H9 (cell line): ENCODE measurements at regions not wholly inside any gene's neighbourhood (a gene's known extent, or its start where the extent isn't known, plus 50 kb on each side); places are given as distances from the start of the nearest gene placed in this dataset.

ENCODE experiments used
- DNase-seq: peaks from one replicate; pipeline ENCODE4 v3.0.0-alpha.2; 2017
- H2AFZ ChIP-seq: one replicate; pipeline ENCODE4 v1.6.1; 2013; ENCODE audit warnings: mild to moderate bottlenecking, low read length, control low read depth, moderate library complexity
- H2AK5ac ChIP-seq: 2 replicates; pipeline ENCODE4 v1.6.1; 2013; ENCODE audit warnings: low read length, control low read depth, mixed read lengths; ENCODE audit not compliant: insufficient read length
- H2BK120ac ChIP-seq: one replicate; pipeline ENCODE4 v1.6.1; 2013; ENCODE audit warnings: low read depth, mild to moderate bottlenecking, low read length, control low read depth, inconsistent platforms; ENCODE audit not compliant: poor library complexity, severe bottlenecking
- H2BK12ac ChIP-seq: 2 replicates; pipeline ENCODE4 v1.6.1; 2013; ENCODE audit warnings: low read length, control low read depth, mixed read lengths, low read depth; ENCODE audit not compliant: insufficient read length
- H2BK15ac ChIP-seq: 2 replicates; pipeline ENCODE4 v1.6.1; 2013; ENCODE audit warnings: low read depth, low read length, control low read depth
- H2BK20ac ChIP-seq: one replicate; pipeline ENCODE4 v1.6.1; 2013; ENCODE audit warnings: low read depth, mild to moderate bottlenecking, low read length, control low read depth, inconsistent platforms; ENCODE audit not compliant: poor library complexity, severe bottlenecking
- H2BK5ac ChIP-seq: 2 replicates; pipeline ENCODE4 v1.6.1; 2013; ENCODE audit warnings: low read length, control low read depth, mixed read lengths; ENCODE audit not compliant: insufficient read length
- H3K14ac ChIP-seq: 2 replicates; pipeline ENCODE4 v1.6.1; 2013; ENCODE audit warnings: low read length, control low read depth; ENCODE audit not compliant: insufficient read depth
- H3K18ac ChIP-seq: 2 replicates; pipeline ENCODE4 v1.6.1; 2013; ENCODE audit warnings: low read depth, mild to moderate bottlenecking, mixed read lengths, low read length, control low read depth; ENCODE audit not compliant: insufficient read length
- H3K23ac ChIP-seq: 2 replicates; pipeline ENCODE4 v1.6.1; 2013; ENCODE audit warnings: low read length, control low read depth, mixed read lengths, low read depth; ENCODE audit not compliant: insufficient read length
- H3K23me2 ChIP-seq: 2 replicates; pipeline ENCODE4 v1.6.1; 2013; ENCODE audit warnings: low read depth, mild to moderate bottlenecking, mixed read lengths, low read length, control low read depth; ENCODE audit not compliant: insufficient read length, poor library complexity, severe bottlenecking
- H3K27ac ChIP-seq: 2 replicates; pipeline ENCODE4 v1.5.1; 2013; ENCODE audit warnings: low read length, control low read depth, mixed read lengths, low read depth; ENCODE audit not compliant: insufficient read length
- H3K27me3 ChIP-seq: 2 replicates; pipeline ENCODE4 v1.6.1; 2013; ENCODE audit warnings: low read length, control low read depth, inconsistent platforms; ENCODE audit not compliant: insufficient read depth
- H3K4ac ChIP-seq: 2 replicates; pipeline ENCODE4 v1.6.1; 2013; ENCODE audit warnings: low read depth, mild to moderate bottlenecking, control low read depth, inconsistent platforms, low read length, moderate library complexity
- H3K4me1 ChIP-seq: 2 replicates; pipeline ENCODE4 v1.6.1; 2013; ENCODE audit warnings: low read length, control low read depth, inconsistent platforms; ENCODE audit not compliant: insufficient read depth
- H3K4me2 ChIP-seq: 2 replicates; pipeline ENCODE4 v1.6.1; 2013; ENCODE audit warnings: low read length, control low read depth, mixed read lengths; ENCODE audit not compliant: insufficient read length, insufficient read depth
- H3K56ac ChIP-seq: 2 replicates; pipeline ENCODE4 v1.6.1; 2013; ENCODE audit warnings: low read depth, mild to moderate bottlenecking, mixed read lengths, low read length, control low read depth; ENCODE audit not compliant: insufficient read length
- H3K79me1 ChIP-seq: 2 replicates; pipeline ENCODE4 v1.6.1; 2013; ENCODE audit warnings: low read depth, mild to moderate bottlenecking, moderate library complexity, low read length, control low read depth, inconsistent platforms; ENCODE audit not compliant: insufficient read depth, poor library complexity, severe bottlenecking
- H3K79me2 ChIP-seq: 2 replicates; pipeline ENCODE4 v1.6.1; 2013; ENCODE audit warnings: low read length, control low read depth, inconsistent platforms; ENCODE audit not compliant: insufficient read depth
- H3K9ac ChIP-seq: 2 replicates; pipeline ENCODE4 v1.6.1; 2013; ENCODE audit warnings: low read length, control low read depth, mixed read lengths; ENCODE audit not compliant: insufficient read length; ENCODE audit errors: extremely low read depth
- H3K9me3 ChIP-seq: one replicate; pipeline ENCODE4 v1.6.1; 2013; ENCODE audit warnings: low read depth, low read length, inconsistent platforms; ENCODE audit not compliant: control insufficient read depth
- H3T11ph ChIP-seq: one replicate; pipeline ENCODE4 v1.6.1; 2013; ENCODE audit warnings: mild to moderate bottlenecking, low read length, control low read depth, inconsistent platforms
- H4K20me1 ChIP-seq: one replicate; pipeline ENCODE4 v1.6.1; 2013; ENCODE audit not compliant: control insufficient read depth, insufficient read length, insufficient read depth
- H4K5ac ChIP-seq: 2 replicates; pipeline ENCODE4 v1.6.1; 2013; ENCODE audit warnings: low read depth, mild to moderate bottlenecking, mixed read lengths, low read length, control low read depth; ENCODE audit not compliant: insufficient read length
- H4K8ac ChIP-seq: replicated peaks from 2 replicates; pipeline ENCODE4 v1.6.1; 2013; ENCODE audit warnings: low read length, control low read depth, mixed read lengths, low read depth; ENCODE audit not compliant: insufficient read length
- H4K91ac ChIP-seq: 2 replicates; pipeline ENCODE4 v1.6.1; 2013; ENCODE audit warnings: low read depth, mild to moderate bottlenecking, moderate library complexity, mixed read lengths, low read length, control low read depth; ENCODE audit not compliant: insufficient read length
- H3K27ac Mint-ChIP-seq, 3 experiments: 2 replicates in 2 of 3; 3 replicates in 1 of 3; pipeline ENCODE4 v1.8.0; 2020 to 2021; ENCODE audit warnings: mixed read lengths in 3 of 3, mild to moderate bottlenecking in 1 of 3, moderate library complexity in 1 of 3
- H3K27me3 Mint-ChIP-seq: 2 replicates; pipeline ENCODE4 v1.8.0; 2021; ENCODE audit warnings: low read depth, mild to moderate bottlenecking, moderate library complexity, mixed read lengths
- H3K36me3 Mint-ChIP-seq, 3 experiments: 2 replicates in 2 of 3; 3 replicates in 1 of 3; pipeline ENCODE4 v1.8.0; 2020 to 2021; ENCODE audit warnings: low read depth in 3 of 3, mixed read lengths in 3 of 3; ENCODE audit not compliant: insufficient read depth in 1 of 3
- H3K4me1 Mint-ChIP-seq, 2 experiments: 2 replicates each; pipeline ENCODE4 v1.8.0; 2020; ENCODE audit warnings: mixed read lengths in 2 of 2
- H3K4me3 Mint-ChIP-seq, 2 experiments: 2 replicates in 1 of 2; 3 replicates in 1 of 2; pipeline ENCODE4 v1.8.0; 2020 to 2021; ENCODE audit warnings: mild to moderate bottlenecking in 2 of 2, mixed read lengths in 2 of 2, moderate library complexity in 1 of 2
- H3K9me3 Mint-ChIP-seq, 2 experiments: 2 replicates in 1 of 2; 3 replicates in 1 of 2; pipeline ENCODE4 v1.8.0; 2020; ENCODE audit warnings: mild to moderate bottlenecking in 2 of 2, mixed read lengths in 2 of 2, moderate library complexity in 1 of 2
- WGBS: extraction: QIAGEN DNeasy Blood & Tissue Kit; methylation state at CpG from one replicate; pipeline ENCODE4 v1.1.7; 2013; ENCODE audit warnings: missing lambda C conversion rate, low lambda C conversion rate, mixed read lengths; ENCODE audit not compliant: insufficient read length; ENCODE audit errors: extremely low coverage; 5-methylcytosine and 5-hydroxymethylcytosine counted together
- TF ChIP-seq, protein P1 (sequence below): fragments of 200-600 bp; sonication (generic); conservative IDR thresholded peaks from 3 replicates; pipeline ENCODE4 v1.8.0; 2021; ENCODE audit warnings: antibody characterized with exemption, mild to moderate bottlenecking

DNA sequence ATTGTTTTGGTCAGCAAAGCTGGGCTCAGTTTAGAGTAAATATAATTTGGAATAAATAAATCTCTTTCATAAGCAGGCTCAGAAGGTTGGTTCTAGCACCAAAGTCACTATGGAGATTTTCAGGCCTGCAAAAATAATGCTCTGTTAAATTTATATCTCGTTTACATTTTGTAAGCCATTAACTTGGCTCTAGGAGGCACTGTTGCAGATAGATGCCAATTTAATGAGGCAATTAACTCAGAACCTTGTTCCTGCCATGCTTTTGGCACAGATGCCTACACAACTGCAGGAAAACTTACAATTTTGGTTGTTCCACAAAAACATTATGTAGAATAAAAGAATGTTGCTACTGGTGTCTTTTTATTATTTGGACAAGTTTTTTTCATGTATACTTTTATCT, 428.1 kb downstream of the FLRT2 start:
- H3K9ac ChIP-seq, result no peak overlapping the region
- H3K4ac ChIP-seq, result no peak overlapping the region
- Mint-ChIP-seq H3K4me1 (peaks cover 2% of the 10 kb centered on the region in 2 experiments; a peak in 1 of 4 replicates), H3K27ac (no peak overlapping the region), H3K27me3 (no peaks in the 10 kb centered on the region), H3K9me3 (no peaks in the 10 kb centered on the region), H3K4me3 (no peak overlapping the region), H3K36me3 (no peaks in the 10 kb centered on the region)
- no peak overlapping the region for H3K27ac ChIP-seq
- no peak overlapping the region for H4K8ac ChIP-seq
- no CpG with 5 or more reads among the region's 1 CpG for WGBS
- H3K79me1 ChIP-seq, result no peaks in the 10 kb centered on the region
- no peak overlapping the region for H2BK15ac ChIP-seq
- H3K4me2 ChIP-seq, result no peak overlapping the region
- no peaks in the 10 kb centered on the region for H3K79me2 ChIP-seq
- H3K4me1 ChIP-seq, result peaks cover 2% of the 10 kb centered on the region; the same call in 1 of the 2 replicates
- no peak overlapping the region for H2BK120ac ChIP-seq
- no peaks in the 10 kb centered on the region for H3K27me3 ChIP-seq
- no peak overlapping the region for H3T11ph ChIP-seq
- no peaks in the 10 kb centered on the region for H3K23me2 ChIP-seq
- TF ChIP-seq, protein P1, sequence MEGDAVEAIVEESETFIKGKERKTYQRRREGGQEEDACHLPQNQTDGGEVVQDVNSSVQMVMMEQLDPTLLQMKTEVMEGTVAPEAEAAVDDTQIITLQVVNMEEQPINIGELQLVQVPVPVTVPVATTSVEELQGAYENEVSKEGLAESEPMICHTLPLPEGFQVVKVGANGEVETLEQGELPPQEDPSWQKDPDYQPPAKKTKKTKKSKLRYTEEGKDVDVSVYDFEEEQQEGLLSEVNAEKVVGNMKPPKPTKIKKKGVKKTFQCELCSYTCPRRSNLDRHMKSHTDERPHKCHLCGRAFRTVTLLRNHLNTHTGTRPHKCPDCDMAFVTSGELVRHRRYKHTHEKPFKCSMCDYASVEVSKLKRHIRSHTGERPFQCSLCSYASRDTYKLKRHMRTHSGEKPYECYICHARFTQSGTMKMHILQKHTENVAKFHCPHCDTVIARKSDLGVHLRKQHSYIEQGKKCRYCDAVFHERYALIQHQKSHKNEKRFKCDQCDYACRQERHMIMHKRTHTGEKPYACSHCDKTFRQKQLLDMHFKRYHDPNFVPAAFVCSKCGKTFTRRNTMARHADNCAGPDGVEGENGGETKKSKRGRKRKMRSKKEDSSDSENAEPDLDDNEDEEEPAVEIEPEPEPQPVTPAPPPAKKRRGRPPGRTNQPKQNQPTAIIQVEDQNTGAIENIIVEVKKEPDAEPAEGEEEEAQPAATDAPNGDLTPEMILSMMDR, result peak; percentile 51
- no peak for DNase-seq
- H3K23ac ChIP-seq, result no peak overlapping the region
- H2BK5ac ChIP-seq, result no peak overlapping the region
- H4K20me1 ChIP-seq, result no peaks in the 10 kb centered on the region
- no peak overlapping the region for H3K14ac ChIP-seq
- no peak overlapping the region for H2BK20ac ChIP-seq
- no peak overlapping the region for H2AFZ ChIP-seq
- no peaks in the 10 kb centered on the region for H3K9me3 ChIP-seq
- H4K5ac ChIP-seq, result no peak overlapping the region
- H2BK12ac ChIP-seq, result no peak overlapping the region
- no peak overlapping the region for H3K56ac ChIP-seq
- H4K91ac ChIP-seq, result no peak overlapping the region
- H2AK5ac ChIP-seq, result no peak overlapping the region
- H3K18ac ChIP-seq, result no peak overlapping the region
